SIG-M5 (cell line): ENCODE measurements at regions not wholly inside any gene's neighbourhood (a gene's known extent, or its start where the extent isn't known, plus 50 kb on each side); places are given as distances from the start of the nearest gene placed in this dataset.

ENCODE experiments used
- DNase-seq: peaks from one replicate; lab custom pipeline; 2025; lab: John Stamatoyannopoulos, UW

GRCh38 chr14:84181072-84181471 lies 1348.9 kb upstream of the FLRT2 start:
- no peak for DNase-seq

GRCh38 chr14:84195514-84195913 lies 1334.4 kb upstream of the FLRT2 start:
- DNase-seq, result no peak

- no peak for DNase-seq
Measured at GRCh38 chr14:84197704-84198103, 1332.2 kb upstream of the FLRT2 start.

GRCh38 chr14:84202486-84202885 lies 1327.5 kb upstream of the FLRT2 start:
- DNase-seq, result no peak

GRCh38 chr14:84203896-84204295 lies 1326.0 kb upstream of the FLRT2 start:
- DNase-seq, result no peak

- DNase-seq, result no peak
Measured at GRCh38 chr14:84208451-84208850, 1321.5 kb upstream of the FLRT2 start.

- no peak for DNase-seq
Measured at GRCh38 chr14:84209031-84209430, 1320.9 kb upstream of the FLRT2 start.

- DNase-seq, result no peak
Measured at GRCh38 chr14:84217066-84217465, 1312.9 kb upstream of the FLRT2 start.

GRCh38 chr14:84225268-84225667 lies 1304.7 kb upstream of the FLRT2 start:
- DNase-seq, result no peak

- no peak for DNase-seq
Measured at GRCh38 chr14:84228702-84229101, 1301.2 kb upstream of the FLRT2 start.

- no peak for DNase-seq
Measured at GRCh38 chr14:84234281-84234680, 1295.7 kb upstream of the FLRT2 start.

- DNase-seq, result no peak
Measured at GRCh38 chr14:84236290-84236689, 1293.7 kb upstream of the FLRT2 start.

GRCh38 chr14:84237881-84238280 lies 1292.1 kb upstream of the FLRT2 start:
- no peak for DNase-seq

- no peak for DNase-seq
Measured at GRCh38 chr14:84247693-84248092, 1282.3 kb upstream of the FLRT2 start.

GRCh38 chr14:84250893-84251292 lies 1279.1 kb upstream of the FLRT2 start:
- DNase-seq, result no peak

- DNase-seq, result no peak
Measured at GRCh38 chr14:84251411-84252115, 1278.4 kb upstream of the FLRT2 start.

- DNase-seq, result no peak
Measured at GRCh38 chr14:84252706-84253105, 1277.2 kb upstream of the FLRT2 start.

- no peak for DNase-seq
Measured at GRCh38 chr14:84253326-84253725, 1276.6 kb upstream of the FLRT2 start.

GRCh38 chr14:84254290-84254689 lies 1275.7 kb upstream of the FLRT2 start:
- no peak for DNase-seq

- no peak for DNase-seq
Measured at GRCh38 chr14:84262932-84263331, 1267.0 kb upstream of the FLRT2 start.

GRCh38 chr14:84272290-84272721 lies 1257.6 kb upstream of the FLRT2 start:
- no peak for DNase-seq

- DNase-seq, result no peak
Measured at GRCh38 chr14:84273181-84273580, 1256.8 kb upstream of the FLRT2 start.

GRCh38 chr14:84282618-84283017 lies 1247.3 kb upstream of the FLRT2 start:
- no peak for DNase-seq

- DNase-seq, result no peak
Measured at GRCh38 chr14:84288781-84289180, 1241.2 kb upstream of the FLRT2 start.
